HEK293 (cell line): ENCODE measurements at regions not wholly inside any gene's neighbourhood (a gene's known extent, or its start where the extent isn't known, plus 50 kb on each side); places are given as distances from the start of the nearest gene placed in this dataset.

Experiments
- KLF16 ChIP-seq: fragments of 450-650 bp; formaldehyde crosslinking; IDR thresholded peaks from 2 replicates; pipeline ENCODE4 v1.5.1; 2017; ENCODE audit warnings: missing biosample characterization, missing genetic modification characterization
- SP2 ChIP-seq: fragments of 450-650 bp; formaldehyde crosslinking; IDR thresholded peaks from 2 replicates; pipeline ENCODE4 v1.5.1; 2016; ENCODE audit warnings: missing biosample characterization, missing genetic modification characterization
- ZNF747 ChIP-seq: fragments of 450-650 bp; formaldehyde crosslinking; IDR thresholded peaks from 2 replicates; pipeline ENCODE4 v1.5.1; 2016; ENCODE audit warnings: missing biosample characterization, missing genetic modification characterization
- TF ChIP-seq, protein P1 (sequence below): fragments of 450-650 bp; formaldehyde crosslinking; IDR thresholded peaks from 2 replicates; pipeline ENCODE4 v1.5.1; 2016; ENCODE audit warnings: missing biosample characterization, missing genetic modification characterization
- TF ChIP-seq, protein P2 (sequence below): fragments of 450-650 bp; formaldehyde crosslinking; IDR thresholded peaks from 2 replicates; pipeline ENCODE4 v1.5.1; 2016; ENCODE audit warnings: missing biosample characterization, missing genetic modification characterization

DNA sequence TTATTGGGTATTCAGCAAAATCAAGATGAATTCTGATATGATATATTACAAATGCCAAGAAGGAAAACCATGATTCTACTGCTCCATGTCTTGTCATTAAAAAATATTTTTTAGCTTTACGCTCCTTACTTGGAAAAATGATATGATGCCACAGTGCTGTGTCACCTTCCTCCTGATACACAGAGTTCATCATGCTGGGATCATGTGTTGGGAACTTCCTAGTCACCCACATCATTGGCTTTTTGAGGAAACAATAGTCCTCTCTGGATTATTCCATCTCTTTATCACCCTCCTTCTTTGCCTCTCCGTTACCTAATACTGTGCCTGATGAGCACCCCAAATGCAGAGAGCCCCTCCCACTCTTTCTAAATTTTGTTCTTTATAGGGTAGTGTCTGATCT, 94.3 kb upstream of the PFN2 start:
- no peak for TF ChIP-seq ZNF747 (tag by site-specific recombination)
- no peak for TF ChIP-seq SP2 (tag by site-specific recombination)
- TF ChIP-seq, protein P1, sequence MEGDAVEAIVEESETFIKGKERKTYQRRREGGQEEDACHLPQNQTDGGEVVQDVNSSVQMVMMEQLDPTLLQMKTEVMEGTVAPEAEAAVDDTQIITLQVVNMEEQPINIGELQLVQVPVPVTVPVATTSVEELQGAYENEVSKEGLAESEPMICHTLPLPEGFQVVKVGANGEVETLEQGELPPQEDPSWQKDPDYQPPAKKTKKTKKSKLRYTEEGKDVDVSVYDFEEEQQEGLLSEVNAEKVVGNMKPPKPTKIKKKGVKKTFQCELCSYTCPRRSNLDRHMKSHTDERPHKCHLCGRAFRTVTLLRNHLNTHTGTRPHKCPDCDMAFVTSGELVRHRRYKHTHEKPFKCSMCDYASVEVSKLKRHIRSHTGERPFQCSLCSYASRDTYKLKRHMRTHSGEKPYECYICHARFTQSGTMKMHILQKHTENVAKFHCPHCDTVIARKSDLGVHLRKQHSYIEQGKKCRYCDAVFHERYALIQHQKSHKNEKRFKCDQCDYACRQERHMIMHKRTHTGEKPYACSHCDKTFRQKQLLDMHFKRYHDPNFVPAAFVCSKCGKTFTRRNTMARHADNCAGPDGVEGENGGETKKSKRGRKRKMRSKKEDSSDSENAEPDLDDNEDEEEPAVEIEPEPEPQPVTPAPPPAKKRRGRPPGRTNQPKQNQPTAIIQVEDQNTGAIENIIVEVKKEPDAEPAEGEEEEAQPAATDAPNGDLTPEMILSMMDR (tag by site-specific recombination): no peak
- TF ChIP-seq, protein P2, sequence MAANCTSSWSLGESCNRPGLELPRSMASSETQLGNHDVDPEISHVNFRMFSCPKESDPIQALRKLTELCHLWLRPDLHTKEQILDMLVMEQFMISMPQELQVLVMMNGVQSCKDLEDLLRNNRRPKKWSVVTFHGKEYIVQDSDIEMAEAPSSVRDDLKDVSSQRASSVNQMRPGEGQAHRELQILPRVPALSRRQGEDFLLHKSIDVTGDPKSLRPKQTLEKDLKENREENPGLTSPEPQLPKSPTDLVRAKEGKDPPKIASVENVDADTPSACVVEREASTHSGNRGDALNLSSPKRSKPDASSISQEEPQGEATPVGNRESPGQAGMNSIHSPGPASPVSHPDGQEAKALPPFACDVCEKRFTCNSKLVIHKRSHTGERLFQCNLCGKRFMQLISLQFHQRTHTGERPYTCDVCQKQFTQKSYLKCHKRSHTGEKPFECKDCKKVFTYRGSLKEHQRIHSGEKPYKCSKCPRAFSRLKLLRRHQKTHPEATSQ: no peak
- TF ChIP-seq KLF16 (tag by site-specific recombination): no peak
